GM13977 (cell line): ENCODE measurements at regions not wholly inside any gene's neighbourhood (a gene's known extent, or its start where the extent isn't known, plus 50 kb on each side); places are given as distances from the start of the nearest gene placed in this dataset.

Source experiments
- DNase-seq: peaks from one replicate; pipeline ENCODE4 v3.0.0; 2012; ENCODE audit warnings: low spot score
- in situ Hi-C: fragments of 300-500 bp; cut with MboI; formaldehyde crosslinking; loops from one replicate; pipeline ENCODE4 v1.12.0; 2022; ENCODE audit warnings: low sequenced_read_pairs, low pct_unique_long_range_greater_than_20kb, mixed read lengths, inconsistent platforms; ENCODE audit not compliant: unreplicated experiment
- TF ChIP-seq, protein P1 (sequence below): IDR thresholded peaks from 2 replicates; pipeline ENCODE4 v1.5.1; 2012; ENCODE audit warnings: mild to moderate bottlenecking, control low read depth; ENCODE audit not compliant: insufficient read depth; ENCODE audit errors: extremely low read depth, missing control alignments

DNA sequence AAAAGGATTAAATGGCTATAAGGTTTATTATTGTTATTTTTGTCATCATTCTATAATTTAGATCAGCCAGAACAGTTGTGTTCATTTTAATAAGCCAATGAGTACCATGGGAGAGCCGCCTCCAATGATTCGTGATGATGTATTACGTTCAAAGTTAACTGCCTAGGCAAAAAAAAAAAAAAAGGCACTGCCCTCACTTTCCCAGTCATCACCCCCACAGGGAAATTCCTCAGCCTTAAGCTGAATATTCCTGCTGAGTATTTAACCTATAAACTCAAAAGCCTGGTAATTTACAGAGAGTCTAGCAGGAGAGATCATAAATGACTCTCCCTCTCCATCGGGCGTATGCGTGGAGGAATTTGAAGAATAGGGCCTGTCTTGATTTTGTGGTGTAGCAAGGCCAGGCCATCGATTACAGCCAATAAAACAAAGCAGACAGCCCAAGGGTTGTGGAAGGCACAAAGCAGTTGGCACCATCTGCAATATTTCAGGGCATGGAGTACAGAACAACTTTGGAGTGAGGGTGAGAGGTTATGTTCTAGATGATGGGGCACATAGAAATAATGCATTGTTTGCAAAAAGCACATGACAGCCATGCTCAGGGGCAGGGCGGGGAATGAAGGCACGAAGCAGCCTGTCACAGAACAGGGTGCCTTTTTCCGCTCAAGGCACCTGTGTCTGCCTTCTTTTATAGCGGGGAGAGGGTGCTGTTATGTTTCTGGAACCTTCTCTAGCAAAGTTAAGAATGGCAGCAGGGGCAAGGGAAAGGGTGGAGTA, 138.2 kb upstream of the DTNBP1 start:
- TF ChIP-seq, protein P1, sequence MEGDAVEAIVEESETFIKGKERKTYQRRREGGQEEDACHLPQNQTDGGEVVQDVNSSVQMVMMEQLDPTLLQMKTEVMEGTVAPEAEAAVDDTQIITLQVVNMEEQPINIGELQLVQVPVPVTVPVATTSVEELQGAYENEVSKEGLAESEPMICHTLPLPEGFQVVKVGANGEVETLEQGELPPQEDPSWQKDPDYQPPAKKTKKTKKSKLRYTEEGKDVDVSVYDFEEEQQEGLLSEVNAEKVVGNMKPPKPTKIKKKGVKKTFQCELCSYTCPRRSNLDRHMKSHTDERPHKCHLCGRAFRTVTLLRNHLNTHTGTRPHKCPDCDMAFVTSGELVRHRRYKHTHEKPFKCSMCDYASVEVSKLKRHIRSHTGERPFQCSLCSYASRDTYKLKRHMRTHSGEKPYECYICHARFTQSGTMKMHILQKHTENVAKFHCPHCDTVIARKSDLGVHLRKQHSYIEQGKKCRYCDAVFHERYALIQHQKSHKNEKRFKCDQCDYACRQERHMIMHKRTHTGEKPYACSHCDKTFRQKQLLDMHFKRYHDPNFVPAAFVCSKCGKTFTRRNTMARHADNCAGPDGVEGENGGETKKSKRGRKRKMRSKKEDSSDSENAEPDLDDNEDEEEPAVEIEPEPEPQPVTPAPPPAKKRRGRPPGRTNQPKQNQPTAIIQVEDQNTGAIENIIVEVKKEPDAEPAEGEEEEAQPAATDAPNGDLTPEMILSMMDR, result no peak
- no peak for DNase-seq
- in situ Hi-C loops, result no loop called here

DNA sequence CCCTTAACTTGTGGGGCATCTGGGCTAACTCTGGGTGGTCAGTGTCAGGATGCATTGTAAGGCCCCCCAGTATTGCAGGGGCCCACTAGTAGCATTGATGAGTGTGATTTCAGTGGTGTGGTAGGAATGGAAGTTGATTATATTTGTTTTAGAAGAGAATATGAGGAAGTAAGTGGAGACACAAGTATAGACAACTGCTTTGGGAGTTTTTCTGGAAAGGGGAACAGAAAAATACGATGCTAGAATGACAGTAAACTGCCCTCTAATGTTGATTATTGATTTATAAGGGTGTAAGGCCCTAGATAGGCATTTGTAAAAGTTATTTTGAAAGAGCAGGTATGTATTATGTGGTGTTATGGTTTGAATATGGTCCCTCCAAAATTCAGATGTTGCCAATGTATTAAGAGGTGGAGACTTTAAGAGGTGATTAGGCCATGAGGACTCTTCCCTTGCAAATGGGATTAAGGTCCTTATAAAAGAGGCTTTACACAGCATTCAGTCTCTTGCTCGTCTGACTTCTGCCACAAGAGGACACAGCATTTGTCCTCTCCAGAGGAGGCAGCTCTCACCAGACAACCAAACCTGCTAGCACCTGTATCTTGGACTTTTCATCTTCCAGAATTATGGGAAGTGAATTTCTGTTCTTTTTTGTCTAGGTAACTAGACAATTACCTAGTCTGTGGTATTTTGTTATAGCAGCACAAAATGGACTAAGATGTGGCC, 135.9 kb upstream of the DTNBP1 start:
- in situ Hi-C loops, result no loop called here
- TF ChIP-seq, protein P1, result no peak

DNA sequence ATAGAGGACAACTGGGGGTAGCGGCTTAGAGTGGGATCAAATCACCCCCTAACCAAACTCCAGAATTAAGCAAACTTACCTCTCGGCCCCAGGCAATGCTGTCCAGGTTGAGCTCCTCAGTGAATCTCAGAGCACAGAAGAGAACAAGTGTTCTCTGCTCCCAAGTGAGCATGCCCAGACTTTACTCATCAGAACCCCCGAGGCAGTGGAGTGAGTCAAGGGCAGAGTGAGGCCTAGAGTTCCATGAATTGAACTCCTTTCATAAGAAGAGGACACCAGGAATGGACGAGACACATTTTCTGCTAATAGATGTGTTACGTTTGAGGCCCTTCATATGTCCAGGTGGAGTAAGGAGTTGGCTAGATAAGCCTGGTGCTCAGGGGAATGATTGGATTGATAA, 134.0 kb upstream of the DTNBP1 start:
- in situ Hi-C loops, result no loop called here
- TF ChIP-seq, protein P1, result no peak
- DNase-seq, result no peak

More for the DNA sequence above, 135.9 kb upstream of the DTNBP1 start:
- DNase-seq, result no peak

DNA sequence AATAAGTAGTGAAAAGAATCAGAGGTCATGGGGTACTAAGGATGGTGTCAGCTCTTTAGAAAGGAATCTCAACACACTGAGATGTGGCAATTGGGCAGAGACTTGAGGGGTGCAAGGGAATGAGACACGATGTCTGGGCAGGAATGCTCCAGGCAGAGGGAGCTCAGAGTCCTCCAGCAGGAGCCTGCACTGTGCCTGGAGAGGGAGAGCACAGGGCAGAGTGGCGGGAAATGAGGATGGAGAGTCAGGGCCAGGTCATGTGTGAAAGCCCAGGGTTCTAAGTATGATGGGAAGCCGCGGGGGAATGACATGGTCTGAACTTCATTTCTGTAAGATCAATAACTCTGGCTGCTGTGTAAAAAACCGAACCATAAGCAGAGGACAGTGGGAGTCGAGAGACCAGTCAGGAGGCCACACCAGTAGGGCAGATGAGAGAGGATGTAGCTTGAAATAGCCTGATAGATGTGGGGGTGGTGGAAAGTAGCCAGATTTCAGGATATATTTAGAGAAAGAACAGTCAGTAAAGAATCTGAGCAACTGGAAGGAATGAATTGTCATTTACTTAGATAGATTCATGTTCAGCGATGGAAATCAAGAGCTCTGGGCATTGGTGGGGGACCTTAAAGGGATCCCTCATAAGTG, 133.4 kb upstream of the DTNBP1 start:
- no peak for DNase-seq
- in situ Hi-C loops, result no loop called here
- TF ChIP-seq, protein P1, result no peak

DNA sequence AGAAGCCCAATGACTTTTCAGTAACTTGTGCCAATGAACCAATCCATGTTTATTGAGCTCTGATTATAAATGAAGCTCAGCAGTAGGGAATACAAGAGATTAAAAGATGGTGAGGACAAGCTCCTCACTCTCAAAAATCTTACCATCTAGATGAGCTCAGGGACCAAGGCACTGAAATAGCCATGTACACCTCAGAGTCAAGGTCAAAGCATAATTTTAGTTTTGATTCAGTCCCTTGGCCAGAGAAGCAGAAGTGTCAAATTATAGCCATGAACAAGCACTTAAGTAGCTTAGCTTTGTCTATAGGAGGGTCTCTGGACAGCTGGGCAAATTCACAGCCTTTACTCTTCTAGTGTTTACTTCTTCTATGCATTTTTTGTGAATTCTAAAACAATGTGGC, 131.0 kb upstream of the DTNBP1 start:
- in situ Hi-C loops, result no loop called here
- TF ChIP-seq, protein P1, result no peak
- DNase-seq, result no peak

DNA sequence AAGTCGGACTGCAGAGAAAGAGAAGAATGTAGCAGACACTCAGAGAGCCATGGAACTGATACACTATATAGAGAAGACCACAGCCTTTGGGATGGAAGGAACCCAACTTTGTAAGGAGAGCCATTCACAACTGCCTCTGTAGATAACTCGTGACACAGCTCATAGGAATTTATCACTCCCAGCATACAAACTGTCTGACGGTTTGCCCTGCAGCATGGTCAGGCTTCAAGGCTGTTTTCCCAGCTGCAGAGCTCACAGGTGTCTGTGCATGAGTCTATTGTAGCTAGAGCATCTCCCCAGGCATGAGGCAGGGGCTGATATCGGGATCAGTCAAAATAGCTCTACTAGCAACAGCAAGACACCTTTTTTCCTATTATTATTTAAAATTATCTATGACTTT, 130.5 kb upstream of the DTNBP1 start:
- TF ChIP-seq, protein P1, result no peak
- in situ Hi-C loops, result no loop called here
- no peak for DNase-seq
